ENCODE measurements at regions not wholly inside any gene's neighbourhood (a gene's known extent, or its start where the extent isn't known, plus 50 kb on each side); places are given as distances from the start of the nearest gene placed in this dataset.
"Not testable (repeated sequence)": the region's sequence is repeated elsewhere in the genome, so short reads cannot be mapped to it uniquely, and the experiment has no call there.

- Mint-ChIP-seq H3K27me3 (ENCODE audit: low read depth) (no peaks in the 10 kb centered on the region), H3K27ac (ENCODE audit: unreplicated experiment) (no peak overlapping the region), H3K4me1 (no peaks in the 10 kb centered on the region), H3K4me3 (no peak overlapping the region), H3K9me3 (peaks cover 5% of the 10 kb centered on the region), H3K36me3 (ENCODE audit: low read depth) (no peaks in the 10 kb centered on the region)
- no peak for DNase-seq (ENCODE audit: low read depth, low spot score)
- no peak for TF ChIP-seq CTCF (conservative IDR thresholded peaks at IDR 0.05)
These were observed 66.6 kb downstream of the LACC1 start for GRCh38 chr13:43946281-43946680.

GRCh38 chr13:43947897-43948458, 68.3 kb downstream of the LACC1 start:
- Mint-ChIP-seq H3K36me3 (ENCODE audit: low read depth) (no peaks in the 10 kb centered on the region), H3K4me3 (no peak overlapping the region), H3K27ac (ENCODE audit: unreplicated experiment) (no peak overlapping the region), H3K27me3 (ENCODE audit: low read depth) (no peaks in the 10 kb centered on the region), H3K4me1 (no peaks in the 10 kb centered on the region), H3K9me3 (peaks cover 5% of the 10 kb centered on the region)
- no peak for TF ChIP-seq CTCF (conservative IDR thresholded peaks at IDR 0.05)
- no peak for DNase-seq (ENCODE audit: low read depth, low spot score)

- Mint-ChIP-seq H3K4me3 (no peak overlapping the region), H3K27ac (ENCODE audit: unreplicated experiment) (no peak overlapping the region), H3K36me3 (ENCODE audit: low read depth) (no peaks in the 10 kb centered on the region)
These were observed 73.7 kb downstream of the LACC1 start for GRCh38 chr13:43953370-43953769.

GRCh38 chr13:43956975-43957374, 77.3 kb downstream of the LACC1 start:
- H3K27ac Mint-ChIP-seq (ENCODE audit: unreplicated experiment); H3K27me3 Mint-ChIP-seq (ENCODE audit: low read depth); H3K36me3 Mint-ChIP-seq (ENCODE audit: low read depth); DNase-seq (ENCODE audit: low read depth, low spot score); H3K4me3 Mint-ChIP-seq; H3K4me1 Mint-ChIP-seq; H3K9me3 Mint-ChIP-seq: not testable (repeated sequence)

More at GRCh38 chr13:43953370-43953769, 73.7 kb downstream of the LACC1 start:
- DNase-seq (ENCODE audit: low read depth, low spot score) = no peak
- peaks cover 2% of the 10 kb centered on the region for H3K9me3 Mint-ChIP-seq
- H3K27me3 Mint-ChIP-seq (ENCODE audit: low read depth) = no peaks in the 10 kb centered on the region
- no peaks in the 10 kb centered on the region for H3K4me1 Mint-ChIP-seq
- TF ChIP-seq CTCF (conservative IDR thresholded peaks at IDR 0.05) = no peak

- no peak for TF ChIP-seq CTCF (conservative IDR thresholded peaks at IDR 0.05)
- H3K9me3 Mint-ChIP-seq = no peaks in the 10 kb centered on the region
- DNase-seq (ENCODE audit: low read depth, low spot score) = no peak
- no peaks in the 10 kb centered on the region for H3K4me1 Mint-ChIP-seq
- H3K4me3 Mint-ChIP-seq = no peak overlapping the region
- H3K36me3 Mint-ChIP-seq (ENCODE audit: low read depth) = no peaks in the 10 kb centered on the region
- no peaks in the 10 kb centered on the region for H3K27me3 Mint-ChIP-seq (ENCODE audit: low read depth)
- no peak overlapping the region for H3K27ac Mint-ChIP-seq (ENCODE audit: unreplicated experiment)
These were observed 79.6 kb downstream of the LACC1 start for GRCh38 chr13:43959291-43959690.

- Mint-ChIP-seq H3K36me3 (ENCODE audit: low read depth) (no peaks in the 10 kb centered on the region), H3K4me3 (no peak overlapping the region), H3K4me1 (no peaks in the 10 kb centered on the region), H3K27ac (ENCODE audit: unreplicated experiment) (no peak overlapping the region), H3K27me3 (ENCODE audit: low read depth) (no peaks in the 10 kb centered on the region), H3K9me3 (no peaks in the 10 kb centered on the region)
- TF ChIP-seq CTCF (conservative IDR thresholded peaks at IDR 0.05) = no peak
- no peak for DNase-seq (ENCODE audit: low read depth, low spot score)
These were observed 82.2 kb downstream of the LACC1 start for GRCh38 chr13:43961909-43962308.
